HG03442 (cell line): ENCODE measurements at regions not wholly inside any gene's neighbourhood (a gene's known extent, or its start where the extent isn't known, plus 50 kb on each side); places are given as distances from the start of the nearest gene placed in this dataset.

Source experiments
- ATAC-seq: cut with Tn5 transposase; IDR thresholded peaks from one replicate; pipeline ENCODE4 v1.9.1; 2021; ENCODE audit warnings: mild to moderate bottlenecking, moderate library complexity; ENCODE audit not compliant: unreplicated experiment

DNA sequence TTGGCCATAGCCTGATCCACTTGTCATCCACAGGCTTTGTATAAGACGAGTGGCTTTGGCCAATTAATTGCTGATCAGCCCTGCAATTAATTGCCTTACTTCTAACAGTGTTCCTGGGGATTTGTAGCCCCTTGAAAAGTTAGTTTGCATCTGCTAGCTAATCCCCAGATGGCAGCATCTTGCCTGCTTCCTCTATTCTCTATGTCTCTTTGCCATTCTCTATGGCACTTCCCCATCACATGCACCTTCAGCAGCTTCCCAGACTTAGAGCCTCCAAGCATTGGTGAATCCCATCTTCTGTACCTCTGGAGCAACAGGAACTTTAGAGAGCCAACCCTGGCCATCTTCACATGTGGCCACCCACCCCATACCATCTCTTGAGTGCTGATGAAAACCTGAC, 197.0 kb upstream of the DMAC1 start:
- no peak for ATAC-seq

DNA sequence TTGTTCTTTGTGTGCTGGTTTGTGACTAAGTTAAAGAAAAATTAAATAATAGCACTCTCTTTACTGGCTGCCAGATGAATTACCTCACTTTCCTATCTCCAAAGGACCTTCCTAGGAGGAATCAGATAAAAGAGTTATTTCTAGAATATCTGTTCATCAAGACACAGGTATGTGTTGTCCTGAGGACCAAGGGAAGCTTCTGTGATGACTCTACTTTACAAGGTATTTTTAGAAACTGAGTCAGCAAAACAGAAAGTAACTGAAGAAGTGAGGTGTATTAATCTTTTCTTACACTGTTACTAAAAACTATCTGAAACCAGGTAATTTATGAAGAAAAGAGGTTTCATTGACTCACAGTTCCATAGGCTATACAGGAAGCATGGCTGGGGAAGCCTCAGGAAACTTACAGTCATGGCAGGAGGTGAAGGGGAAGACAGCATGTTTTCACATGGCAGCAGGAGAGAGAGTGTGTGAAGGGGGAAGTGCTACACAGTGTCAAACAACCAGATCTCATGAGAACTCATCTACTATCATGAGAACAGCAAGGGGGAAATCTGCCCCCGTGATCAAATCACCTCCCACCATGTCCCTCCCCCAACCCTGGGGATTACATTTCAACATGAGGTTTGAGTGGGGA, 189.2 kb upstream of the DMAC1 start:
- no peak for ATAC-seq

DNA sequence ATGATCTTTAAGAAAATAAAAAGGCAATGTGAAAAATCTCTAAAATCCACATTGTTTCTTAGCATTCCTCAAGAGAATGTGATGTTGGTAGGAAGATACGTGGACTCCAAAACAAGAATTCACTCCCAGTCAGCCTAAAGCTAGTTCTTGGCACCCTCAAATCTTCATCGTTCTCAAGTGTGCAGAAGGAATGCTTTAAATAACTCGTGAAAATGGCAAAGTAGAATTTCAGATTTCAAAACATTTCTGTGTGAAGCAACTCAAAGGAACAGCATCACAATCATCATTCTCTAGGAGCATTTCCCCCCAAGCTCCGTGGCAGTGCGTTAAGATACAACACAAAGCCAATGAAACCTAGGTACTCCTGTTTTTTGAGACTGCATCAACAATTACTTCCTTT, 185.1 kb upstream of the DMAC1 start:
- ATAC-seq: no peak

DNA sequence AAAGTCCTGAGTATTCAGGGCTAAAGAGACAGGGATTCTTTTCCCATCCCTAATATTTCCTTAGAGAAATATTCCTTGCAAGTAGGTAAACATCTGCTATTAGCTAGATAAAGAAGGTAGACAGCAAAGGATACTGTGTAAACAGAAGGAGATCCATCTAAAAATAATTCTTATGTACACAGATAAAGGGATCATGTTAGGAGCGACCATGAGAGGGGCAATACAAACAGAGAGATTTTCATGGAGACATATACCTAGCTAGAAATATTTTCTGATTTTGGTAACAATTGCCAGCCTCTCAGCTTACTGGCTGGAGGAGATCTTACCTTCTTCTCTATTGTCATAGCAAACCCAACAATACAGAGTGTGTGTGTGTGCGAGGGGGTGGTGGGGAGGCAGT, 184.6 kb upstream of the DMAC1 start:
- ATAC-seq: no peak

- ATAC-seq: no peak
Measured at GRCh38 chr9:7983490-7983889, 183.9 kb upstream of the DMAC1 start.

GRCh38 chr9:7982907-7983306, 183.3 kb upstream of the DMAC1 start:
- ATAC-seq: no peak

DNA sequence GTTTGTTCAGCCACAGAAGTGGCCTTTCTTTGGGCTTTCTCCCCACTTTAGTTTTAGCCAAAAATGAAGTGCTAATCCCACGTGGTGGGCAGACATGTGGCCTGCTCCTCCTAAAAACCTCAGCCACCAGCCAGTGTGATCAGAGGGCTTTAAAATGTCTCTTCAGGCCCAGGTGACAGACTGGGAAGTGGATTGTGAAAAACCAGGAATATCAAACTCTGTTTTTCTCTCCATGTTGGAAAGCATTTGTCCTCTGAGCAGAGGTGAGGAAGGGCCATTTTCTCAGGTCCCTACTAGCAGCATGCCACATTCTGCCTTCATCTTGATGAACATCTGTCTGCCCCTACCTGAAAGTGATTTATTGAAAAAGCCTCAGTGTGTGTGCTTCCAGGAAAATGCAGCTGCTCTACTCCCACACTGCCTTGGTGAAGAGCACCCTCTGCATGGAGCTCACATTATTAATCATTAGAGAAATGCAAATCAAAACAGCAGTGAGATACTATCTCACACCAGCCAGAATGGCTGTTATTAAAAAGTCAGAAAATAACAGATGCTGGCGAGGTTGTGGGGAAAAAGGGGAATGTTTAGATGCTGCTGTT, 181.2 kb upstream of the DMAC1 start:
- ATAC-seq: no peak

GRCh38 chr9:7980041-7980440, 180.5 kb upstream of the DMAC1 start:
- ATAC-seq: no peak

DNA sequence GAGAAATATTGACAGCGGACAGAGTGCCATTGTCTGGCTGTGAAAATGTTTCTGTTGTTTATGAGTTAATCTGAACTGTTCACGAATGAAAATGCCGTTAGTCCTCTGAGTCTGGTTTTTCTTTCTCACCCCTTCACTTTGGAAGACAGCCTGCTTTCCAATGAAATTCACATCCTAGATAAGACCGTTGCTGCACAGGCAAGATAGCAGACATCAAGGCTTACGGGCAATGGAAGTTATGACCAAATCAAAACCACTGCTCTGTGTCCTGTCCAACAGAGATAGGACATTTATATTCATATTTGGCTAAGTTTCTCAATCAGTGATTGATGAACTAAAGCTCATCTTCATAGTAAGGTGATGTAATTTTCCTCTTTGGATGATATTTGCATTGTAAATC, 180.0 kb upstream of the DMAC1 start:
- ATAC-seq: no peak

DNA sequence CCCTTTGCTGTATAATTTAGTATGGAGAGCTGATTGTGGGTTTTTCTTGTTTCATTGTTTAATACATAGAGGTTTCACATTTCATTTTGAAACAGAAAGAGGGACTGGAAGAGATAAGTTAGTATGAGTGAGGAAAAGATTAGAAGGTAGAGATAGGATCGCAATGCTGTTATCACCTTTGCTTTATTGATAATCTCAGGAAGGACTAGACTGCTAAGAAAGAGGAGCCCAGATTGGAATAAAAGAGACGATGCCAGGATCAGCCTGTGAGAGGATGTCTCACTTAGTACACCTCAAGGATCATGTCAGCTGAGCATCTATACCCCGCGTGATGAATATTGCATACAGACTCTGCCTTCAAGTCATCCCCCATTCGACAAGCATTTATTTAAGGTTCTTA, 178.0 kb upstream of the DMAC1 start:
- ATAC-seq: no peak

- ATAC-seq: no peak
Measured at GRCh38 chr9:7976856-7977255, 177.3 kb upstream of the DMAC1 start.

DNA sequence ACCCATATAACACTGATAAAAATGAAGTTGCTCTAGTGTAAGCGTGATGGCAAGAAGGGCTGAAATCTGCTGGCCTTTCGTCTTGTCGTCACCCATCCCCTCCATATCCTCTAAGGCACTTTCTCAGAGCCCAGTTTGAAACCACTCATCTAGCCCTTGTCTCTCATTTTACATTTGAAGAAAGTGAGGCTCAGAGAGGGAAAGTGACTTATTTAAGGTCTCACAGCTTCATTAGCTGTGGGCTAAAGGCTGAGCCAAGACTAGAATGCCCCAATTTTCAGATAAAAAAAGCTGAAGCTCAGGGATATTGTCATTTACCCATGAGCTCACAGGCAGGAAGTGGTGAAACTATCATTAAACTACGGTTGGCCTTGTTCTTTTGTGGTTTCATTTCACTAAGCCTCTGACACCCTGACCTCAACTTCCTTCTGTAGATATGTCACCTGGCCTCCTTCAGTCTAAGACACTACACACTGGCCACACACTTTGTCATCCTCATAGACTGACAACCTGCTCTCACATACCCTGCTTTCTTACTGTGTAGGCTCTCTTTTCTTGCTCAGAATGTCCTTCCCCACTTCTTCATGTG, 176.7 kb upstream of the DMAC1 start:
- peak; percentile 98 for ATAC-seq

GRCh38 chr9:7975336-7975735, 175.8 kb upstream of the DMAC1 start:
- no peak for ATAC-seq

DNA sequence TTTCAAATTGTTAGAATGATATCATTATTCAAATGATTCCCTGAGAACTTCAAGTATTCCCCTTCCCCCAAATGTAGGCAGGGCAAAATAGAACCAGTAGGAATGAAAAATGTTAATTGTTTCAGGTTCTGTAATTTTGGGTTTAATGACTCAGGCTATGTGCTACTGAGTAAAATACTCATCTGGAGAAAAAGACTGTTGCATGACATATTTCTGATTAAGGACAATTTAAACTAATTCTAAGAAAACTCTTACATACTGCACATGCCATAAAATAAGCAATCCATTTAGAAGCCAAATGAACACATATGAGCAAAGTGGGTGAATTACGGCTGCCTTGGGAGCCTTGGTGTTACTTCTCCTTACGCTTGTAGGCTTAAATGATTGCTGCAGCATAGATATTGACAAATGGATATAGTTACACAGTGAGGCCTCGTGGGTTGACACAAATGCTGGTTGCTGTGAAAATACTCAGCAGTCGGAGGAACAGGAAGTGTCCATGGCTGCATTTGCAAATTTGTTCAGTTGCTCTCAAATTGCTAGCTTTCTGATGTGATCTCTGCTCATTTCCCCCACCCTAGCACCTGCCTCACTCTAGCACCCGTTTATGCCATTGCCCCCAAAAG, 174.9 kb upstream of the DMAC1 start:
- ATAC-seq: peak; percentile 25

- ATAC-seq: no peak
Measured at GRCh38 chr9:7973123-7973522, 173.5 kb upstream of the DMAC1 start.

- no peak for ATAC-seq
Measured at GRCh38 chr9:7970681-7971330, 171.2 kb upstream of the DMAC1 start.

- no peak for ATAC-seq
Measured at GRCh38 chr9:7968687-7969086, 169.1 kb upstream of the DMAC1 start.

- ATAC-seq: no peak
Measured at GRCh38 chr9:7967851-7968250, 168.3 kb upstream of the DMAC1 start.

DNA sequence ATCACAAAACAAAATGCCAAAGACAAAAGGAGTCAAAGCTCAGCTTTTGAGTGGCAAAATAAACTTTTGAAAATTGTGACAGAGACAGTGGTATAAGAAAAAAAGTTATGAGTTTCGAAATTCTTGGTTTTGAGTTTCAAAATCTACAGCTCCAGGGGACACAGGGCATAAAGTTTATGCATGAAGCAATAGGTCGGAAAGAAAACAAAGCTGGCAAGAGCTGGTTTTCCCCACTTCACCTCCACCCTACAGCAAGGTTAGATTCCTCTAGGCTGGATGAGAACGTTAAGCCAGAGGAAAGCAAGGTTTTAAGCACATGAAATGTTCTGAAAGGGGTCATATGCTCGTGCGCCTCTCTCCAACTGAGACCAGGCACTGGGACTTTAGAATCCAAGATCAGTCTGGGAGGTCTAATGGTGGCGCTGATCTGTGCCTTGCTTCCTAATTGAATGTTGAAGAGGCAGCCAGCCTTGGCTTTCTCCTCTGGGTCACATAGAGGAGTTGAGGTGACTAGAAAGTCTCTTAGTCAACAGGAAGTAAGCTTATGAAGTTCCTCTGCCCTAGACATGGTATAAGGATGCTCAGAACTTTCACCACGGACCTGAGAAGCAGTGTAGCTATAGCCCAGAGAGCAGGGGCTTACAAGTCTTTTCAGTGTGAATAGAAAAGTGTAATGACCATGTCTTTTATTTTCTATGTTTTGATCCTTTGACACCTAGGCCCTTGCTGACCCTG, 167.7 kb upstream of the DMAC1 start:
- no peak for ATAC-seq

DNA sequence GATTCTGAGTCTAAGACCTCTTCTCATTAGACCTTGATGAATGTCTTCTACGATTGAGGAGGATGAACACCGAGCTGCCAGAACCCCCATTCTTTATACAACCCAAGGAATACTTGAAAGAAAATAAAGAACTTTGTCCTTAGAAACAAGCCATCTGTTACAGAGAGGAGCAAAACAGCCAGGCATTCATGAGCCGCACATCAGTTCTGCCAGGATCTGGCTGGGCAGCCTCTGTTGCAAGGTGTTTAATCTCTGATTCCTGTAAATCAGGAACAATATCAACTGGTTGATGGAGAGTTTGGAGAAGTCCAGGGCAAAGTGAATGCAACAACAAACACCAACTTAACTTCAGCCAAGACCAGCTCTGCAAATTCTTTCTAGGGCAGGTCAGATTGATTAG, 165.5 kb upstream of the DMAC1 start:
- ATAC-seq: no peak

GRCh38 chr9:7963026-7963425, 163.4 kb upstream of the DMAC1 start:
- ATAC-seq: no peak
